ENCODE measurements at regions not wholly inside any gene's neighbourhood (a gene's known extent, or its start where the extent isn't known, plus 50 kb on each side); places are given as distances from the start of the nearest gene placed in this dataset.

GRCh38 chr2:71939588-71940535 lies 207.8 kb downstream of the CYP26B1 start:
- no peak for DNase-seq (ENCODE audit: low read depth in 4 of 4, low spot score in 3 of 4)

GRCh38 chr2:71938659-71939587 lies 208.7 kb downstream of the CYP26B1 start:
- no peak for DNase-seq (ENCODE audit: low read depth in 4 of 4, low spot score in 3 of 4)

GRCh38 chr2:71938108-71938507 lies 209.6 kb downstream of the CYP26B1 start:
- DNase-seq (ENCODE audit: low read depth in 4 of 4, low spot score in 3 of 4), result no peak

GRCh38 chr2:71937396-71937795 lies 210.3 kb downstream of the CYP26B1 start:
- no peak for DNase-seq (ENCODE audit: low read depth in 4 of 4, low spot score in 3 of 4)

GRCh38 chr2:71936076-71937030 lies 211.3 kb downstream of the CYP26B1 start:
- DNase-seq (ENCODE audit: low read depth in 4 of 4, low spot score in 3 of 4), result no peak

GRCh38 chr2:71935262-71935848 lies 212.3 kb downstream of the CYP26B1 start:
- DNase-seq (ENCODE audit: low read depth in 4 of 4, low spot score in 3 of 4), result no peak

GRCh38 chr2:71934595-71935261 lies 212.9 kb downstream of the CYP26B1 start:
- DNase-seq (ENCODE audit: low read depth in 4 of 4, low spot score in 3 of 4), result no peak

- no peak for DNase-seq (ENCODE audit: low read depth in 4 of 4, low spot score in 3 of 4)
Observed at GRCh38 chr2:71934320-71934593, 213.4 kb downstream of the CYP26B1 start.

GRCh38 chr2:71933467-71934319 lies 214.0 kb downstream of the CYP26B1 start:
- no peak for DNase-seq (ENCODE audit: low read depth in 4 of 4, low spot score in 3 of 4)

- no peak for DNase-seq (ENCODE audit: low read depth in 4 of 4, low spot score in 3 of 4)
Observed at GRCh38 chr2:71932780-71933466, 214.7 kb downstream of the CYP26B1 start.

GRCh38 chr2:71932037-71932779 lies 215.5 kb downstream of the CYP26B1 start:
- DNase-seq (ENCODE audit: low read depth in 4 of 4, low spot score in 3 of 4), result peak in 2 of 4 donors; percentile 57 to 62

- no peak for DNase-seq (ENCODE audit: low read depth in 4 of 4, low spot score in 3 of 4)
Observed at GRCh38 chr2:71930049-71930681, 217.5 kb downstream of the CYP26B1 start.

- DNase-seq (ENCODE audit: low read depth in 4 of 4, low spot score in 3 of 4), result no peak
Observed at GRCh38 chr2:71929482-71929772, 218.2 kb downstream of the CYP26B1 start.

- no peak for DNase-seq (ENCODE audit: low read depth in 4 of 4, low spot score in 3 of 4)
Observed at GRCh38 chr2:71928734-71929481, 218.8 kb downstream of the CYP26B1 start.

GRCh38 chr2:71927757-71928715 lies 219.6 kb downstream of the CYP26B1 start:
- DNase-seq (ENCODE audit: low read depth in 4 of 4, low spot score in 3 of 4), result no peak
